ENCODE measurements at regions not wholly inside any gene's neighbourhood (a gene's known extent, or its start where the extent isn't known, plus 50 kb on each side); places are given as distances from the start of the nearest gene placed in this dataset.

- TF ChIP-seq CTCF (IDR thresholded peaks at IDR 0.05; ENCODE audit: low read depth, low read length) (no peak), POLR2A (IDR thresholded peaks at IDR 0.05; ENCODE audit: extremely low read depth, insufficient read length) (no peak), MAX (IDR thresholded peaks at IDR 0.05; ENCODE audit: low read depth, low read length) (no peak)
Observed at GRCh38 chr9:89841456-89841855, 236.6 kb downstream of the GADD45G start.
